Ovary (tissue), 7 donors: ENCODE measurements at regions not wholly inside any gene's neighbourhood (a gene's known extent, or its start where the extent isn't known, plus 50 kb on each side); places are given as distances from the start of the nearest gene placed in this dataset.
"Not testable (repeated sequence)": the region's sequence is repeated elsewhere in the genome, so short reads cannot be mapped to it uniquely, and the experiment has no call there.

Source experiments
- DNase-seq, 5 donors: peaks; one replicate each; pipeline ENCODE4 v3.0.0-alpha.2; 2019 to 2020
- H3K27ac ChIP-seq, 2 donors: fragments of 200-600 bp; one replicate each; pipeline versions ENCODE4 v1.5.1 to v1.8.0; 2019 to 2022
- H3K27me3 ChIP-seq: fragments of 200-600 bp; one replicate; pipeline ENCODE4 v1.8.0; 2022
- H3K36me3 ChIP-seq: fragments of 200-600 bp; sonication (generic); one replicate; pipeline ENCODE4 v1.5.1; 2019
- H3K4me1 ChIP-seq: one replicate; pipeline ENCODE4 v1.8.1; 2013; ENCODE audit warnings: mild to moderate bottlenecking, moderate library complexity; ENCODE audit not compliant: insufficient read depth
- H3K4me3 ChIP-seq: fragments of 200-600 bp; sonication (generic); one replicate; pipeline ENCODE4 v1.5.1; 2017
- H3K9me3 ChIP-seq, 2 donors: fragments of 200-600 bp in 1 of 2; sonication (generic) in 1 of 2; one replicate each; pipeline versions ENCODE4 v1.5.1 to v1.8.1; 2013 to 2019; ENCODE audit warnings: mild to moderate bottlenecking in 1 of 2, moderate library complexity in 1 of 2
- EP300 ChIP-seq: sonication (generic); formaldehyde crosslinking; IDR thresholded peaks from one replicate; pipeline ENCODE4 v1.6.1; 2017; ENCODE audit warnings: antibody characterized with exemption
- POLR2A ChIP-seq: fragments of 450-650 bp; IDR thresholded peaks from one replicate; pipeline ENCODE4 v1.6.1; 2017; ENCODE audit warnings: antibody characterized with exemption, mild to moderate bottlenecking, moderate library complexity
- WGBS, 3 donors: extraction: QIAGEN DNeasy Blood & Tissue Kit in 1 of 3; methylation state at CpG; one replicate each; pipeline versions ENCODE4 v1.1.5 to v1.1.7; 2013 to 2017; 5-methylcytosine and 5-hydroxymethylcytosine counted together
- intact Hi-C, 4 donors: fragments of 100-400 bp; cut with DNase I; formaldehyde crosslinking; loops; one replicate each; pipeline versions ENCODE4 v1.11.0 to v1.15.1; 2022 to 2023
- TF ChIP-seq, protein P1 (sequence below), 3 donors: fragments of 450-650 bp in 2 of 3; fragments of 200-600 bp in 1 of 3; IDR thresholded peaks; one replicate each; pipeline versions ENCODE4 v1.5.1 to v1.8.0; 2016 to 2022; ENCODE audit warnings: antibody characterized with exemption in 3 of 3, mild to moderate bottlenecking in 1 of 3
- donor health status: DM: no; HTN: no; CAD: no; lungs with moderate emphysema.
- donor health status: DM: no; HTN: no; CAD: no.
- donor health status: Bipolar disorder and iron deficiency.
- donor health status: DM: no; HTN: no; CAD: no.
- donor health status: DM: yes; HTN: yes; CAD: no.

DNA sequence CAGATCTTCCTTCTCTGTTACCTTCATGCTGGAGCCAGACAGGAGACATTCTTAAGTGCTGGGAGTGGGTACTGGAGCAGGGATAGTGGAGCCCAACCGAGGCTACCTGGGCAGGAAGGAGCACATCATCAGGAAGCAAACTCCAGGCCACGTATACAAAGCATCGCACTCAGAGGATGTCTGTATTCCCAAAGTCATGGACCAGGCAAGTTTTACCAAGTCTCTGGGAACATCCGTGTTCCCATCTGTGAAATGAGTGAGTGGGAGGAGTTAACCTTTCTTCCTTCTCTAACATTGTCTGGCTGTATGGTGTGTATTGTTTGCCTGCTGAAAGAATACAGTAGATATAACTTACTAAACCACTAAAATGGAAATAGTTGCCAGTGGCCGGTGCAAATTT is 175.0 kb upstream of the TMEM45B start:
- intact Hi-C loops: no loop called here
- Histone ChIP-seq H3K36me3 (no peaks in the 10 kb centered on the region), H3K4me3 (no peak overlapping the region), H3K9me3 (no peaks in the 10 kb centered on the region), H3K4me1 (no peaks in the 10 kb centered on the region), H3K27ac (no peak overlapping the region), H3K27me3 (no peaks in the 10 kb centered on the region)
- TF ChIP-seq, protein P1, sequence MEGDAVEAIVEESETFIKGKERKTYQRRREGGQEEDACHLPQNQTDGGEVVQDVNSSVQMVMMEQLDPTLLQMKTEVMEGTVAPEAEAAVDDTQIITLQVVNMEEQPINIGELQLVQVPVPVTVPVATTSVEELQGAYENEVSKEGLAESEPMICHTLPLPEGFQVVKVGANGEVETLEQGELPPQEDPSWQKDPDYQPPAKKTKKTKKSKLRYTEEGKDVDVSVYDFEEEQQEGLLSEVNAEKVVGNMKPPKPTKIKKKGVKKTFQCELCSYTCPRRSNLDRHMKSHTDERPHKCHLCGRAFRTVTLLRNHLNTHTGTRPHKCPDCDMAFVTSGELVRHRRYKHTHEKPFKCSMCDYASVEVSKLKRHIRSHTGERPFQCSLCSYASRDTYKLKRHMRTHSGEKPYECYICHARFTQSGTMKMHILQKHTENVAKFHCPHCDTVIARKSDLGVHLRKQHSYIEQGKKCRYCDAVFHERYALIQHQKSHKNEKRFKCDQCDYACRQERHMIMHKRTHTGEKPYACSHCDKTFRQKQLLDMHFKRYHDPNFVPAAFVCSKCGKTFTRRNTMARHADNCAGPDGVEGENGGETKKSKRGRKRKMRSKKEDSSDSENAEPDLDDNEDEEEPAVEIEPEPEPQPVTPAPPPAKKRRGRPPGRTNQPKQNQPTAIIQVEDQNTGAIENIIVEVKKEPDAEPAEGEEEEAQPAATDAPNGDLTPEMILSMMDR (IDR thresholded peaks at IDR 0.05): no peak
- TF ChIP-seq EP300 (no peak), POLR2A (no peak)
- WGBS, 3 donors: 71 to 81% (median 76%) methylated on average over 5 of the region's 5 CpGs
- no peak for DNase-seq

DNA sequence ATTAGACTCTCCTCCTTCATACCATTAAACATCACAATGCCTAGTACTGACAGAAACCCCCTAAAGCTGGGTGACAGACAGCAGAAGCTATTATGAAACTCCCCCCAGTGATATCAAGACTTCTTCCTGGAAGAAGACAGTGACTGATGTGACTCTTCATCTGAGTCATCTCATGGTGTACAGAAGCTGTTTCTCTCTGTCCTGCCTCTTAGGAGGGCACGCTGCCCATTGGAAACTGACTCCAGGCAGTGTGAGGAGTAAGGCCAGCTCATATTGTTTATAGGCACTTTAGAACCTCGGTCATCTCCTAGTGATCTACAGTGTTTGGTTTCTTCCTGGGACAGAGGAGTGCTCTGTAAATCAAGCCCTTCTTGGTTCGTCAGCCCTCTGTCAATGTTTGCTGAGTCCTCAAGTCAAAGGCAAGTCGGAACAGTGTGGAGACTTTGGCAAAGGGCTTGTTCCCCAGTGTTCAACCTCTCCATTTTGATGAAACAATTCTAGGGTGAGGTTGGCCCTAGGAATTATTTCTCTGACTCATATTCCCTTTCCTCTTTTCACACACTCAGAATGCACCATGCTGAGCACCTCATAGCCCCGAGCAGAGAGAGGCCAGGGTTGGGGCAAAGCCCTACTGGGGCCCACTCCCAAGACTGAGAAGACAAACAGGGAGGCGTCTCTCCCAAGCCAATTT is 172.5 kb upstream of the TMEM45B start:
- WGBS, 3 donors: 59 to 76% (median 68%) methylated on average over 6 of the region's 6 CpGs
- Histone ChIP-seq H3K27ac (no peak overlapping the region), H3K4me1 (no peaks in the 10 kb centered on the region), H3K9me3 (no peaks in the 10 kb centered on the region), H3K4me3 (no peak overlapping the region), H3K36me3 (no peaks in the 10 kb centered on the region), H3K27me3 (no peaks in the 10 kb centered on the region)
- TF ChIP-seq EP300: no peak
- TF ChIP-seq, protein P1 (IDR thresholded peaks at IDR 0.05): no peak
- TF ChIP-seq POLR2A: no peak
- intact Hi-C loops: no loop called here
- DNase-seq: no peak

DNA sequence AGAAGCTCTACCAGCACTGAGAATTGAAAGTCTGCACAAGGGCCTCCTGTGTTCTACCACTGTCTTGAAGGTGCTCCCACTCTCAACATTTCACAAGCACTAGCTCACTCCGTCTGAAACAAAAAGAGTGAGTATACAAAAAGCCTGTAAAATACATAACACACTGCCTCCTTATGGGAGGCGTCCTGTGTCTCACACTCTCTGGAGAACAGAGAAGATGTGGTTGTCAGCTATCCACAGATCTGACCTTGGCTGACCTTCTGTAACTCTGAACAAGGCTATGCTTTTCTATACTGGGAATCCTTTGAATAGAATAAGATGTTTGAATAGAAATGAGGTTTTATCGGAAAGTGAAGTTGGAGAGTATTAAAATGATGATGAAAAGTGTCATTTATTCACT is 171.3 kb upstream of the TMEM45B start:
- Histone ChIP-seq H3K4me1 (no peaks in the 10 kb centered on the region), H3K27me3 (no peaks in the 10 kb centered on the region), H3K36me3 (no peaks in the 10 kb centered on the region), H3K27ac (no peak overlapping the region), H3K9me3 (no peaks in the 10 kb centered on the region), H3K4me3 (no peak overlapping the region)
- no peak for TF ChIP-seq EP300
- TF ChIP-seq POLR2A: no peak
- WGBS, 3 donors: 67 to 77% (median 68%) methylated on average over 3 of the region's 3 CpGs
- DNase-seq: no peak
- intact Hi-C loops: no loop called here

DNA sequence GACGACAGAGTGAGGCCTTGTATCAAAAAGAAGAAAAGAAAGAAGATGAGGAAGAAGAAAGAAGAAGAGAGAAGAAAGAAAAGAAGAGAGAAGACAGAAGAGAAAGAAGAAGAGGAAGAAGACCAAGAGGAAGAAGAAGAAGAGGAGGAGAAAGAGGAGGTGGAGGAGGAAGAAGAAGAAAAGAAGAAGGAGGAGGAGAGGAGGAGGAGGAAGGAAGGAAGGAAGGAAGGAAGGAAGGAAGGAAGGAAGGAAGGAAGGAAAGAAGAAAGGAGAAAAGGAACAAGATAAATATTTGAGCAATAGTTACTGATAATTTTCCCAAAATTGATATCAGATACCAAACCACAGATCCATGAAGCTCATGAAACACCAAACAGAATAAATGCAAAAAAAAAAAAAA is 169.7 kb upstream of the TMEM45B start:
- 41 to 58% (median 46%) methylated on average over 1 of the region's 1 CpG for whole genome bisulfite sequencing, 3 donors
- Histone ChIP-seq H3K36me3 (no peaks in the 10 kb centered on the region), H3K27ac (no peak overlapping the region), H3K4me1 (no peaks in the 10 kb centered on the region), H3K9me3 (no peaks in the 10 kb centered on the region), H3K4me3 (no peak overlapping the region), H3K27me3 (no peaks in the 10 kb centered on the region)
- DNase-seq: no peak
- intact Hi-C loops: no loop called here
- TF ChIP-seq EP300 (no peak), POLR2A (no peak)
- TF ChIP-seq, protein P1 (IDR thresholded peaks at IDR 0.05): no peak

DNA sequence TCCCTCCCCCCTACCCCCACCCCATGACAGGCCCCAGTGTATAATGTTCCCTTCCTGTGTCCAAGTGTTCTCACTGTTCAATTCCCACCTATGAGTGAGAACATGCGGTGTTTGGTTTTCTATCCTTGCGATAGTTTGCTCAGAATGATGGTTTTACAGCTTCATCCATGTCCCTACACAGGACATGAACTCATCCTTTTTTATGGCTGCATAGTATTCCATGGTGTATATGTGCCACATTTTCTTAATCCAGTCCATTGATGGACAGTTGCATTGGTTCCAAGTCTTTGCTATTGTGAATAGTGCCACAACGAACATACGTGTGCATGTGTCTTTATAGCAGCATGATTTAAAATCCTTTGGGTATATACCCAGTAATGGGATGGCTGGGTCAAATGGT is 165.6 kb upstream of the TMEM45B start:
- DNase-seq, H3K4me3 ChIP-seq, H3K27me3 ChIP-seq, H3K4me1 ChIP-seq, H3K9me3 ChIP-seq, intact Hi-C loops, H3K36me3 ChIP-seq, H3K27ac ChIP-seq: not testable (repeated sequence)
- WGBS, 3 donors: 92 to 97% (median 94%) methylated on average over 4 of the region's 4 CpGs
